ENCODE measurements at regions not wholly inside any gene's neighbourhood (a gene's known extent, or its start where the extent isn't known, plus 50 kb on each side); places are given as distances from the start of the nearest gene placed in this dataset.
A peak's percentile ranks its signal among the peaks of the same experiment; 100 is the strongest.

- peak; percentile 11 for DNase-seq (ENCODE audit: low read depth)
These were observed 226.9 kb downstream of the SNX19 start for GRCh38 chr11:130689222-130689908.

GRCh38 chr11:130691581-130691980 lies 224.7 kb downstream of the SNX19 start:
- H3K4me3 ChIP-seq (ENCODE audit: low read length), result no peak overlapping the region
- TF ChIP-seq CTCF (IDR thresholded peaks at IDR 0.05; ENCODE audit: insufficient read depth, low read depth, low read length, missing control alignments), result no peak
- no peak for DNase-seq (ENCODE audit: low read depth)

More at GRCh38 chr11:130689222-130689908, 226.9 kb downstream of the SNX19 start:
- no peak overlapping the region for H3K4me3 ChIP-seq (ENCODE audit: low read length)
- no peak for TF ChIP-seq CTCF (IDR thresholded peaks at IDR 0.05; ENCODE audit: insufficient read depth, low read depth, low read length, missing control alignments)

GRCh38 chr11:130692220-130692619 lies 224.1 kb downstream of the SNX19 start:
- H3K4me3 ChIP-seq (ENCODE audit: low read length), result no peak overlapping the region
- no peak for DNase-seq (ENCODE audit: low read depth)
- TF ChIP-seq CTCF (IDR thresholded peaks at IDR 0.05; ENCODE audit: insufficient read depth, low read depth, low read length, missing control alignments), result no peak

- DNase-seq (ENCODE audit: low read depth), result no peak
- TF ChIP-seq CTCF (IDR thresholded peaks at IDR 0.05; ENCODE audit: insufficient read depth, low read depth, low read length, missing control alignments), result no peak
- no peak overlapping the region for H3K4me3 ChIP-seq (ENCODE audit: low read length)
These were observed 222.7 kb downstream of the SNX19 start for GRCh38 chr11:130693543-130693942.

- TF ChIP-seq CTCF (IDR thresholded peaks at IDR 0.05; ENCODE audit: insufficient read depth, low read depth, low read length, missing control alignments), result no peak
- DNase-seq (ENCODE audit: low read depth), result no peak
- no peak overlapping the region for H3K4me3 ChIP-seq (ENCODE audit: low read length)
These were observed 221.7 kb downstream of the SNX19 start for GRCh38 chr11:130694488-130695045.

GRCh38 chr11:130698174-130698573 lies 218.1 kb downstream of the SNX19 start:
- DNase-seq (ENCODE audit: low read depth), result no peak
- no peak overlapping the region for H3K4me3 ChIP-seq (ENCODE audit: low read length)
- no peak for TF ChIP-seq CTCF (IDR thresholded peaks at IDR 0.05; ENCODE audit: insufficient read depth, low read depth, low read length, missing control alignments)

GRCh38 chr11:130699561-130699960 lies 216.7 kb downstream of the SNX19 start:
- no peak overlapping the region for H3K4me3 ChIP-seq (ENCODE audit: low read length)
- no peak for DNase-seq (ENCODE audit: low read depth)
- no peak for TF ChIP-seq CTCF (IDR thresholded peaks at IDR 0.05; ENCODE audit: insufficient read depth, low read depth, low read length, missing control alignments)

Data from epithelial cell of esophagus (primary cell).